PFSK-1 (cell line): ENCODE measurements at regions not wholly inside any gene's neighbourhood (a gene's known extent, or its start where the extent isn't known, plus 50 kb on each side); places are given as distances from the start of the nearest gene placed in this dataset.

Source experiments
- POLR2AphosphoS5 ChIP-seq: IDR thresholded peaks from 2 replicates; pipeline ENCODE4 v1.6.1; 2012; ENCODE audit warnings: low read depth, mild to moderate bottlenecking, control low read depth, low read length, moderate library complexity
- SIN3A ChIP-seq: IDR thresholded peaks from 2 replicates; pipeline ENCODE4 v1.6.1; 2012; ENCODE audit warnings: mild to moderate bottlenecking, low read length, moderate library complexity, borderline replicate concordance; ENCODE audit not compliant: insufficient read depth
- TAF1 ChIP-seq: IDR thresholded peaks from 2 replicates; pipeline ENCODE4 v1.6.1; 2012; ENCODE audit warnings: low read length, control low read depth, borderline replicate concordance; ENCODE audit not compliant: insufficient read depth
- TF ChIP-seq, protein P1 (sequence below), 2 experiments: IDR thresholded peaks; 2 replicates each; pipeline versions ENCODE4 v1.6.1 to v1.8.0; 2011 to 2012; ENCODE audit warnings: low read depth in 2 of 2, low read length in 2 of 2, control low read depth in 1 of 2, inconsistent platforms in 1 of 2, mild to moderate bottlenecking in 1 of 2, moderate library complexity in 1 of 2; ENCODE audit not compliant: insufficient read depth in 1 of 2

DNA sequence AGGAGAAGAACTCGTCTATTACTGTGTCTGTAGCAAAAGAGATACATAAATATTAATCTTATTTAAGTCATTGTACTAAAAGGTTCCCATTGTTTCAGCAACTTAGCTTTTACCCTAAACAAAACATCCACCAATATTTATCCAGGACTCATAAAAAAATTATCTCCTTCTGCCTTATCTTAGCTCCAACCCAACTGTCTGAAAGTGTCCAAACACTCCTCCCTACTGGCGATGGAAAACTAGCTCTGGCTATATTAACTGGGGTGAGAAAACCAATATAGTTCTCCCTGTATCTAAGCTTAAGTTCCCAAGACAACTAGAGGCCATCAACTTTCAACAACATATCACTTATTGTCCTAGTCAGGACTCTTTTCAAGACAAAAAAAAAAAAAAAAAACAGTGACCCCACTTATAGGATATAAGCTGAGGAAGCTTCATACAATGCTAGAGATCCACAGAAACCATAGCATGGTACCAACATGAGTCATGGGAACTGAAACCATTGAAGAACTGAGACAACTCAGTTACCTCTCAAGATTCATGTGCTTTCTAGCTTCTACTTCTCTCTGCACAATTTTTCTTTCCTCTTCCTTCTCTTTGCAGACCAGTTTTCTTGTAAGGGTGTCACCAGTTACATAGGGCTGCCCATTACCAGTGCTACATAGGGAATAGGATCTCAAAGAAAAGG, 150.7 kb upstream of the RASA1 start:
- TF ChIP-seq, protein P1, sequence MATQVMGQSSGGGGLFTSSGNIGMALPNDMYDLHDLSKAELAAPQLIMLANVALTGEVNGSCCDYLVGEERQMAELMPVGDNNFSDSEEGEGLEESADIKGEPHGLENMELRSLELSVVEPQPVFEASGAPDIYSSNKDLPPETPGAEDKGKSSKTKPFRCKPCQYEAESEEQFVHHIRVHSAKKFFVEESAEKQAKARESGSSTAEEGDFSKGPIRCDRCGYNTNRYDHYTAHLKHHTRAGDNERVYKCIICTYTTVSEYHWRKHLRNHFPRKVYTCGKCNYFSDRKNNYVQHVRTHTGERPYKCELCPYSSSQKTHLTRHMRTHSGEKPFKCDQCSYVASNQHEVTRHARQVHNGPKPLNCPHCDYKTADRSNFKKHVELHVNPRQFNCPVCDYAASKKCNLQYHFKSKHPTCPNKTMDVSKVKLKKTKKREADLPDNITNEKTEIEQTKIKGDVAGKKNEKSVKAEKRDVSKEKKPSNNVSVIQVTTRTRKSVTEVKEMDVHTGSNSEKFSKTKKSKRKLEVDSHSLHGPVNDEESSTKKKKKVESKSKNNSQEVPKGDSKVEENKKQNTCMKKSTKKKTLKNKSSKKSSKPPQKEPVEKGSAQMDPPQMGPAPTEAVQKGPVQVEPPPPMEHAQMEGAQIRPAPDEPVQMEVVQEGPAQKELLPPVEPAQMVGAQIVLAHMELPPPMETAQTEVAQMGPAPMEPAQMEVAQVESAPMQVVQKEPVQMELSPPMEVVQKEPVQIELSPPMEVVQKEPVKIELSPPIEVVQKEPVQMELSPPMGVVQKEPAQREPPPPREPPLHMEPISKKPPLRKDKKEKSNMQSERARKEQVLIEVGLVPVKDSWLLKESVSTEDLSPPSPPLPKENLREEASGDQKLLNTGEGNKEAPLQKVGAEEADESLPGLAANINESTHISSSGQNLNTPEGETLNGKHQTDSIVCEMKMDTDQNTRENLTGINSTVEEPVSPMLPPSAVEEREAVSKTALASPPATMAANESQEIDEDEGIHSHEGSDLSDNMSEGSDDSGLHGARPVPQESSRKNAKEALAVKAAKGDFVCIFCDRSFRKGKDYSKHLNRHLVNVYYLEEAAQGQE (IDR thresholded peaks at IDR 0.05; ENCODE audit: insufficient read depth in 1 of 2, low read depth in 2 of 2, low read length in 2 of 2), result no peak
- no peak for TF ChIP-seq TAF1
- TF ChIP-seq POLR2AphosphoS5, result no peak
- TF ChIP-seq SIN3A, result no peak
